ENCODE measurements at regions not wholly inside any gene's neighbourhood (a gene's known extent, or its start where the extent isn't known, plus 50 kb on each side); places are given as distances from the start of the nearest gene placed in this dataset.

- no peak for DNase-seq (ENCODE audit: low spot score)
Measured at GRCh38 chr18:24561369-24561965, 101.0 kb downstream of the HRH4 start.

- DNase-seq (ENCODE audit: low spot score): no peak
Measured at GRCh38 chr18:24567199-24567598, 106.8 kb downstream of the HRH4 start.

- DNase-seq (ENCODE audit: low spot score): no peak
Measured at GRCh38 chr18:24570716-24571115, 110.3 kb downstream of the HRH4 start.

- no peak for DNase-seq (ENCODE audit: low spot score)
Measured at GRCh38 chr18:24582771-24583170, 122.3 kb downstream of the HRH4 start.

GRCh38 chr18:24584205-24584604, 123.8 kb downstream of the HRH4 start:
- no peak for DNase-seq (ENCODE audit: low spot score)

GRCh38 chr18:24584813-24585212, 124.4 kb downstream of the HRH4 start:
- no peak for DNase-seq (ENCODE audit: low spot score)

- no peak for DNase-seq (ENCODE audit: low spot score)
Measured at GRCh38 chr18:24585996-24586566, 125.6 kb downstream of the HRH4 start.

GRCh38 chr18:24586662-24587360, 126.4 kb downstream of the HRH4 start:
- DNase-seq (ENCODE audit: low spot score): no peak

GRCh38 chr18:24588440-24588839, 128.0 kb downstream of the HRH4 start:
- DNase-seq (ENCODE audit: low spot score): no peak

GRCh38 chr18:24590946-24591345, 130.5 kb downstream of the HRH4 start:
- DNase-seq (ENCODE audit: low spot score): no peak

GRCh38 chr18:24593401-24593800, 133.0 kb downstream of the HRH4 start:
- DNase-seq (ENCODE audit: low spot score): no peak

- DNase-seq (ENCODE audit: low spot score): no peak
Measured at GRCh38 chr18:24593886-24594285, 133.4 kb downstream of the HRH4 start.

GRCh38 chr18:24595561-24596031, 135.2 kb downstream of the HRH4 start:
- no peak for DNase-seq (ENCODE audit: low spot score)

GRCh38 chr18:24600076-24600654, 139.7 kb downstream of the HRH4 start:
- DNase-seq (ENCODE audit: low spot score): no peak

GRCh38 chr18:24601585-24601984, 141.1 kb downstream of the HRH4 start:
- DNase-seq (ENCODE audit: low spot score): no peak

GRCh38 chr18:24602201-24602600, 141.8 kb downstream of the HRH4 start:
- no peak for DNase-seq (ENCODE audit: low spot score)

GRCh38 chr18:24603151-24603550, 142.7 kb downstream of the HRH4 start:
- DNase-seq (ENCODE audit: low spot score): no peak

GRCh38 chr18:24605444-24605843, 145.0 kb downstream of the HRH4 start:
- no peak for DNase-seq (ENCODE audit: low spot score)

GRCh38 chr18:24609254-24609653, 148.8 kb downstream of the HRH4 start:
- no peak for DNase-seq (ENCODE audit: low spot score)

- DNase-seq (ENCODE audit: low spot score): no peak
Measured at GRCh38 chr18:24611075-24611474, 150.6 kb downstream of the HRH4 start.

- DNase-seq (ENCODE audit: low spot score): no peak
Measured at GRCh38 chr18:24613896-24614640, 153.6 kb downstream of the HRH4 start.

GRCh38 chr18:24616653-24617052, 156.2 kb downstream of the HRH4 start:
- DNase-seq (ENCODE audit: low spot score): no peak
